ENCODE measurements at regions not wholly inside any gene's neighbourhood (a gene's known extent, or its start where the extent isn't known, plus 50 kb on each side); places are given as distances from the start of the nearest gene placed in this dataset.

DNA sequence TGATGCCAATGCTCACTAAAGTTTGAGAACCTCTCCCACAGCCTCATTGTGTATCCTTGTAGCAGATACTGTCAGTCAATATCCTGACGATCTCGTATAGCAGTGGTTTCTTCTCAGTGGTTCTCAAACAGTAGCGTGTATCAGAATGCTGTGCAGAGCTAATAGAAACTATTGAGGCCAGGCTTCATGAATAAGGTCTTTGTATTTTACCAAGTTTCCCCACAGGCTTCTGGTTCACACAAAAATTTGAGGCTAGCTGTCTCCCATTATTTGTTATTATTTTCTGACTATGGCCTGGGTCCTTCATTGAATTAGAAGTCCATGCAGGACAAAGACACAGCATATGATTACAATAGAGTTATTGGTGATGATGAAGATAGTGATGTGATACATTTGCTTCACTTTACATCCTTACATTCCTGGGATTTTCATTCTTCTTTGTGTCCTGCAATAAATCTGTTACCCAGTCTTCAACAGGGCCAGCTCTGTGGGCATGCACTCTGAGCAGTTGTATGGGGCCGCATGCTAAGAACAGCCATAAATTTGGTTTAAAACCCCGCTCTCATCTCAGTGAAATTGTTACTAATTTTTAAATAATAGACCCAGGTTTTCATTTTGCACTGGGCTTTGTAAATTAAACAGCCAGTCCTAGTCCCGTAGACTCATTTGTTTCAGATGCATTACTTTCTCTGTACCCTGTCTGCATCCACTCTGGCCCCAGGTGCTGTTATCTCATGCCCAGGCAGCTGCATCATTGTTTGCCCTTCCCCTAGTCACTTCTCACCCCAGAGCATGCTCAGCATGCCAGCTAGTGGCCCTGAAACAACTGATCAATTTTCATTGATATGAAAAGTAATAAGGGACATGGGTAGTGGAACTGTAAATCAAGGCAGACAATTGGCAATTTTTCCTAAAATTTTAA is 199.9 kb upstream of the PIK3R1 start:
- TF ChIP-seq, protein P1, sequence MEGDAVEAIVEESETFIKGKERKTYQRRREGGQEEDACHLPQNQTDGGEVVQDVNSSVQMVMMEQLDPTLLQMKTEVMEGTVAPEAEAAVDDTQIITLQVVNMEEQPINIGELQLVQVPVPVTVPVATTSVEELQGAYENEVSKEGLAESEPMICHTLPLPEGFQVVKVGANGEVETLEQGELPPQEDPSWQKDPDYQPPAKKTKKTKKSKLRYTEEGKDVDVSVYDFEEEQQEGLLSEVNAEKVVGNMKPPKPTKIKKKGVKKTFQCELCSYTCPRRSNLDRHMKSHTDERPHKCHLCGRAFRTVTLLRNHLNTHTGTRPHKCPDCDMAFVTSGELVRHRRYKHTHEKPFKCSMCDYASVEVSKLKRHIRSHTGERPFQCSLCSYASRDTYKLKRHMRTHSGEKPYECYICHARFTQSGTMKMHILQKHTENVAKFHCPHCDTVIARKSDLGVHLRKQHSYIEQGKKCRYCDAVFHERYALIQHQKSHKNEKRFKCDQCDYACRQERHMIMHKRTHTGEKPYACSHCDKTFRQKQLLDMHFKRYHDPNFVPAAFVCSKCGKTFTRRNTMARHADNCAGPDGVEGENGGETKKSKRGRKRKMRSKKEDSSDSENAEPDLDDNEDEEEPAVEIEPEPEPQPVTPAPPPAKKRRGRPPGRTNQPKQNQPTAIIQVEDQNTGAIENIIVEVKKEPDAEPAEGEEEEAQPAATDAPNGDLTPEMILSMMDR (IDR thresholded peaks at IDR 0.05): no peak
- no peak for TF ChIP-seq POLR2A (IDR thresholded peaks at IDR 0.05)

Measured in uterus (tissue), 2 donors.